NB4 (cell line): ENCODE measurements at regions not wholly inside any gene's neighbourhood (a gene's known extent, or its start where the extent isn't known, plus 50 kb on each side); places are given as distances from the start of the nearest gene placed in this dataset.
"Not testable (repeated sequence)": the region's sequence is repeated elsewhere in the genome, so short reads cannot be mapped to it uniquely, and the experiment has no call there.

Source experiments
- DNase-seq: peaks from one replicate; pipeline ENCODE4 v3.0.0; 2010; ENCODE audit warnings: low read depth
- H3K4me3 ChIP-seq: one replicate; pipeline ENCODE4 v1.5.1; 2011; ENCODE audit warnings: mild to moderate bottlenecking, low read depth, low read length, moderate library complexity
- MYC ChIP-seq: IDR thresholded peaks from 2 replicates; pipeline ENCODE4 v1.6.1; 2011; ENCODE audit warnings: low read depth, low read length
- POLR2A ChIP-seq: IDR thresholded peaks from 2 replicates; pipeline ENCODE4 v1.6.1; 2011; ENCODE audit warnings: mild to moderate bottlenecking; ENCODE audit not compliant: insufficient read length; ENCODE audit errors: extremely low read depth
- TF ChIP-seq, protein P1 (sequence below): IDR thresholded peaks from 2 replicates; pipeline ENCODE4 v1.6.1; 2011; ENCODE audit warnings: low read depth, low read length
- TF ChIP-seq, protein P2 (sequence below): IDR thresholded peaks from one replicate; pipeline ENCODE4 v1.5.1; 2012; ENCODE audit warnings: low read depth, low read length

DNA sequence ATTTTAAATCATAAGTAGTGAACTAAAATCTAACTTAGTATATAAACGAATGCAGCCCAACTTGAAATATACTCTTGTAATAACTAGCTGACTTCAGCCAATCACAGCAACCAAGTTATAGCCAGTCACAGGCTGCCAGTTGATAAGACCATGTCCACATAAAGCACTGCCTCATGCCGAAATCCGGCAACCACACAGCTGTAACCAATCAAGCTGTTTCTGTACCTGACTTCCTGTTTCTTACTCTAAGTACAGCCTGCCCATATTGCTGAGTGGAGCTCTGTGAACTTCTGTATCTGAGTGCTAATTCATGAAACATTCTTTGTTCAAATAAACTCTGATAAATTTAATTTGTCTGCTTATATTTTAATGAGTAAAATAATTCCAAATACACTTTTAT is 805.3 kb upstream of the EPHA5 start:
- TF ChIP-seq MYC (no peak), POLR2A (no peak)
- TF ChIP-seq, protein P1, sequence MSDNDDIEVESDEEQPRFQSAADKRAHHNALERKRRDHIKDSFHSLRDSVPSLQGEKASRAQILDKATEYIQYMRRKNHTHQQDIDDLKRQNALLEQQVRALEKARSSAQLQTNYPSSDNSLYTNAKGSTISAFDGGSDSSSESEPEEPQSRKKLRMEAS, result no peak
- TF ChIP-seq, protein P2, sequence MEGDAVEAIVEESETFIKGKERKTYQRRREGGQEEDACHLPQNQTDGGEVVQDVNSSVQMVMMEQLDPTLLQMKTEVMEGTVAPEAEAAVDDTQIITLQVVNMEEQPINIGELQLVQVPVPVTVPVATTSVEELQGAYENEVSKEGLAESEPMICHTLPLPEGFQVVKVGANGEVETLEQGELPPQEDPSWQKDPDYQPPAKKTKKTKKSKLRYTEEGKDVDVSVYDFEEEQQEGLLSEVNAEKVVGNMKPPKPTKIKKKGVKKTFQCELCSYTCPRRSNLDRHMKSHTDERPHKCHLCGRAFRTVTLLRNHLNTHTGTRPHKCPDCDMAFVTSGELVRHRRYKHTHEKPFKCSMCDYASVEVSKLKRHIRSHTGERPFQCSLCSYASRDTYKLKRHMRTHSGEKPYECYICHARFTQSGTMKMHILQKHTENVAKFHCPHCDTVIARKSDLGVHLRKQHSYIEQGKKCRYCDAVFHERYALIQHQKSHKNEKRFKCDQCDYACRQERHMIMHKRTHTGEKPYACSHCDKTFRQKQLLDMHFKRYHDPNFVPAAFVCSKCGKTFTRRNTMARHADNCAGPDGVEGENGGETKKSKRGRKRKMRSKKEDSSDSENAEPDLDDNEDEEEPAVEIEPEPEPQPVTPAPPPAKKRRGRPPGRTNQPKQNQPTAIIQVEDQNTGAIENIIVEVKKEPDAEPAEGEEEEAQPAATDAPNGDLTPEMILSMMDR, result no peak
- DNase-seq, result peak; percentile 34
- H3K4me3 ChIP-seq, result no peak overlapping the region

DNA sequence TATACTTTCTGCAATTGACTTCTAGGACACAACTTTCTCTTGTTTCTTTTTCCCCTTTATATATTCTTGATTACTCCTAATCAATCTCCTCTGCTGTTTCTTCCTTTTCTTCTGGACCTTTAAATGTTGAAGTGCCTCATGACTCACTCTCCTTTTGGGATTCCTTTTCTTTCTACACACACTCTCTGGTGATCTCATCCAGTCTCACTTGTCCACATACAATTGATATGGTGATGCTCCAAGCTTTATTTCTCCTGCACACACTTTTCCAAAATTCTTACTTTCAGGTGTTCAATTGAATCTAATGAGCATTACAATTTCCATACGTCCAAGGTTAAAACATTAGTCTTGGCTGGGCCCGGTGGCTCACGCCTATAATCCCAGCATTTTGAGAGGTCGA is 794.8 kb upstream of the EPHA5 start:
- no peak overlapping the region for H3K4me3 ChIP-seq
- TF ChIP-seq, protein P2, result no peak
- TF ChIP-seq MYC (no peak), POLR2A (no peak)
- TF ChIP-seq, protein P1, result no peak
- DNase-seq, result no peak

DNA sequence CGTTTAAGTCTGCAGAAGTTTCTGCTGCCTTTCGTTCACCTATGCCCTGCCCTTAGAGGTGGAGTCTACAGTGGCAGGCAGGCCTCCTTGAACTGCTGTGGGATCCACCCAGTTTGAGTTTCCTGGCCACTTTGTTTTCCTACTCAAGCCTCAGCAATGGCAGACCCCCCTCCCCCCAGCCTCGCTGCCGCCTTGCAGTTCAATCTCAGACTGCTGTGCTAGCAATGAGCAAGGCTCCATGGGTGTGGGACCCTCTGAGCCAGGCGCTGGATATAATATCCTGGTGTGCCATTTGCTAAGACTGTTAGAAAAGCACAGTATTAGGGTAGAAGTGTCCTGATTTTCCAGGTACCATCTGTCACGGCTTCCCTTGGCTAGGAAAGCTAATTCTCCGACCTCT is 792.6 kb upstream of the EPHA5 start:
- H3K4me3 ChIP-seq, DNase-seq: not testable (repeated sequence)

DNA sequence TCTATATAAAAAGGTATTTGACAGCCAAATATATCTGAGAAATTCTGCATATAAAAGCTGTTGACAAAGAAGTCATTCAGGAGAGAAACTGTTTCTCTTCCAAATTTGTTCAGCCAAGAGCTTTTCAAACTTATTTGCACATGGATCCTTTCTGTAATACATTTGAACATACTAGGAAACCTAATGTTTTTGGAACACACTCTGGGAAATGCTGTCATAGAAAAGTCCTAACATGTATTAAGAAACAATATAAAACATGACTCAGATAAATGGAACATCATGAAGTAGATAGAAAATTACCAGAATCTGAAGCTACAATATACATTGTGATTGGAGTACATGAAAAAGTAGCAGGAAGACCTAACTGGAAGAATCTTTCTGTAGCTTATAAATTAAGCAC is 781.5 kb upstream of the EPHA5 start:
- no peak for DNase-seq
- TF ChIP-seq, protein P2, result no peak
- TF ChIP-seq, protein P1, result no peak
- TF ChIP-seq POLR2A, result no peak
- TF ChIP-seq MYC, result no peak
- no peak overlapping the region for H3K4me3 ChIP-seq

DNA sequence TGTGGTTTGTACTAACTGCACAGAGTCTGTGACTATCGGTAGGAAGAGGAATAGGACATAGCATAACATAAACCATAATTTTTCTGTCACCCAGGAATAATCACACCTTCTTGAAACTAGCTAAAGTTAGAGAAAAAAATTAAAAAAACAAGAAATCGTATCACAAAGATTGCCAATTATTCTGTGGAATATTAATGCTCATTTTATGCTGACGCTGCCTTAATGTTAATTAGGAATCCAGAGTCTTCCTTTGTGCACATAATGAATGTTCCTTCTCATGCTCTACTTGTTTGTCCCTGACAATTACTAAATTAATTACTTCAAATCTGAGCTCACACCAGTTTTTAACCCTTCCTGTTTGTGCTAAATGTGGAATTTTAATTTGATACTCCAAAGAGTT is 772.7 kb upstream of the EPHA5 start:
- TF ChIP-seq, protein P2, result no peak
- no peak for TF ChIP-seq POLR2A
- TF ChIP-seq, protein P1, result no peak
- no peak for TF ChIP-seq MYC
- no peak overlapping the region for H3K4me3 ChIP-seq
- no peak for DNase-seq

DNA sequence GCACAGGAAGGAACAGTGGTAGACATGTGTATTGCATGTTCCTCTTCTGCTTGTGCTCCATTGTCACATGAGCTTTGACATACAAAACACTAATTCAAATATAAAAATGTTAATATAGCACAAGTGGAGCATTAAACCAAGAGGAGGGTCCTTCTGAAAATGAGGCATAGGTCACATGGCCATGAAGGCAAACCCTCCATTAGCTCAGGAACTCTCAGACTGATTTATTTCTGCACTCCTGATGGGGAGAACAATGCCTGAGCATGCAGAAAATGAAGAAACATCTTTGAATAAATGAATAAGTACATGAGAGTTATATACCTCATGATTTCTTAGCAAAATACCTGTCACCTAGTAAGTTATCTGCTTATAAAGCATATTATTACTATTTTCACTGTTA is 769.2 kb upstream of the EPHA5 start:
- TF ChIP-seq, protein P2, result no peak
- TF ChIP-seq, protein P1, result no peak
- TF ChIP-seq MYC, result no peak
- TF ChIP-seq POLR2A, result no peak
- no peak overlapping the region for H3K4me3 ChIP-seq
- no peak for DNase-seq
